Effector CD8-positive, alpha-beta T cell (primary cell): ENCODE measurements at regions not wholly inside any gene's neighbourhood (a gene's known extent, or its start where the extent isn't known, plus 50 kb on each side); places are given as distances from the start of the nearest gene placed in this dataset.
"Not testable (repeated sequence)": the region's sequence is repeated elsewhere in the genome, so short reads cannot be mapped to it uniquely, and the experiment has no call there.

Experiments used
- DNase-seq: peaks from one replicate; lab custom pipeline; 2025; lab: John Stamatoyannopoulos, UW

- no peak for DNase-seq
Measured at GRCh38 chr7:79778786-79779770, 325.6 kb upstream of the MAGI2 start.

- DNase-seq = no peak
Measured at GRCh38 chr7:79775911-79776310, 322.4 kb upstream of the MAGI2 start.

- no peak for DNase-seq
Measured at GRCh38 chr7:79774150-79774549, 320.7 kb upstream of the MAGI2 start.

- no peak for DNase-seq
Measured at GRCh38 chr7:79770970-79771369, 317.5 kb upstream of the MAGI2 start.

GRCh38 chr7:79770063-79770462 is 316.6 kb upstream of the MAGI2 start:
- no peak for DNase-seq

- DNase-seq = not testable (repeated sequence)
Measured at GRCh38 chr7:79767876-79768560, 314.6 kb upstream of the MAGI2 start.

- not testable (repeated sequence) for DNase-seq
Measured at GRCh38 chr7:79767192-79767591, 313.7 kb upstream of the MAGI2 start.

GRCh38 chr7:79761876-79762429 is 308.5 kb upstream of the MAGI2 start:
- no peak for DNase-seq

- DNase-seq = not testable (repeated sequence)
Measured at GRCh38 chr7:79750941-79751340, 297.5 kb upstream of the MAGI2 start.

- DNase-seq = no peak
Measured at GRCh38 chr7:79749856-79750255, 296.4 kb upstream of the MAGI2 start.

- no peak for DNase-seq
Measured at GRCh38 chr7:79741684-79742083, 288.2 kb upstream of the MAGI2 start.

GRCh38 chr7:79740076-79740475 is 286.6 kb upstream of the MAGI2 start:
- DNase-seq = no peak

- DNase-seq = not testable (repeated sequence)
Measured at GRCh38 chr7:79739036-79739709, 285.7 kb upstream of the MAGI2 start.

- no peak for DNase-seq
Measured at GRCh38 chr7:79736418-79736817, 283.0 kb upstream of the MAGI2 start.

- DNase-seq = no peak
Measured at GRCh38 chr7:79735012-79735411, 281.5 kb upstream of the MAGI2 start.

- no peak for DNase-seq
Measured at GRCh38 chr7:79734181-79734580, 280.7 kb upstream of the MAGI2 start.

- no peak for DNase-seq
Measured at GRCh38 chr7:79732535-79732934, 279.1 kb upstream of the MAGI2 start.

GRCh38 chr7:79730971-79731370 is 277.5 kb upstream of the MAGI2 start:
- no peak for DNase-seq

- no peak for DNase-seq
Measured at GRCh38 chr7:79723833-79724618, 270.6 kb upstream of the MAGI2 start.

GRCh38 chr7:79722217-79722616 is 268.8 kb upstream of the MAGI2 start:
- no peak for DNase-seq

GRCh38 chr7:79719216-79719615 is 265.7 kb upstream of the MAGI2 start:
- DNase-seq = no peak
